Keratinocyte (primary cell): ENCODE measurements at regions not wholly inside any gene's neighbourhood (a gene's known extent, or its start where the extent isn't known, plus 50 kb on each side); places are given as distances from the start of the nearest gene placed in this dataset.

Source experiments
- CTCF ChIP-seq, 3 experiments: IDR thresholded peaks in 1 of 3; conservative IDR thresholded peaks in 1 of 3; optimal IDR thresholded peaks in 1 of 3; 2 replicates in 2 of 3; 3 replicates in 1 of 3; pipeline versions ENCODE3 to v1.5.1; 2011; ENCODE audit warnings: low read length in 3 of 3, mild to moderate bottlenecking in 3 of 3, moderate library complexity in 2 of 3, control low read depth in 1 of 3, inconsistent platforms in 1 of 3; ENCODE audit not compliant: insufficient read depth in 2 of 3; ENCODE audit errors: extremely low read depth in 1 of 3
- EZH2 ChIP-seq: IDR thresholded peaks from one replicate; pipeline ENCODE4 v1.6.1; 2012; ENCODE audit warnings: inconsistent platforms, mild to moderate bottlenecking, low read length, moderate library complexity

GRCh38 chr13:66071608-66072007, 1158.5 kb downstream of the PCDH9 start:
- TF ChIP-seq CTCF (optimal IDR thresholded peaks at IDR 0.05 in 1 of 3, IDR thresholded peaks at IDR 0.05 in 1 of 3, conservative IDR thresholded peaks at IDR 0.05 in 1 of 3; ENCODE audit: extremely low read depth in 1 of 3, insufficient read depth in 2 of 3, low read length in 3 of 3), result no peak
- no peak for TF ChIP-seq EZH2
